ENCODE measurements at regions not wholly inside any gene's neighbourhood (a gene's known extent, or its start where the extent isn't known, plus 50 kb on each side); places are given as distances from the start of the nearest gene placed in this dataset.

DNA sequence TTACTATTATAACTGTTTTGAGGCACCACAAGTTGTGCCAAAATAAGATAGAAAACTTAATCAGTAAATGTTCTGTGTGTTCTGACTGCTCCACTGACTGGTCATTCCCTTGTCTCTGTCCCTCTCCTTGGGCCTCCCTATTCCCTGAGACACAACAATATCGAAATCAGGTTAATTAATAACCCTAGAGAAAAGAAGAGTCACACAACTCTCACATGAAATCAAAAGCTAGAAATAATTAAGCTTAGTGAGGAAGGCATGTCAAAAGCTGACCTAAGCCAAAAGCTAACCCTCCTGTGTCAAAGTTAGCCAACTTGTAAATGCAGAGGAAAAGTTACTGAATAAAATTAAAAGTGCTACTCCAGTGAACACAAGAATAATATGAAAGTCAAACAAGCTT, 53.8 kb upstream of the CCDC196 start:
- H3K36me3 ChIP-seq (ENCODE audit: control insufficient read depth, insufficient read depth, low read length, severe bottlenecking) = no peaks in the 10 kb centered on the region
- no peak overlapping the region for H3K9ac ChIP-seq (ENCODE audit: low read length)
- DNase-seq (ENCODE audit: low read depth) = no peak
- no peaks in the 10 kb centered on the region for H3K27me3 ChIP-seq (replicated peaks; ENCODE audit: control insufficient read depth, insufficient read depth, low read length)
- no peak overlapping the region for H3K4me3 ChIP-seq (ENCODE audit: low read length)
- no peaks in the 10 kb centered on the region for H3K4me1 ChIP-seq (ENCODE audit: control insufficient read depth, insufficient read depth, low read length)
- peaks cover 14% of the 10 kb centered on the region for H3K9me3 ChIP-seq (ENCODE audit: control insufficient read depth, low read length)

- DNase-seq (ENCODE audit: low read depth) = no peak
- H3K4me1 ChIP-seq (ENCODE audit: control insufficient read depth, insufficient read depth, low read length) = no peaks in the 10 kb centered on the region
- H3K27me3 ChIP-seq (replicated peaks; ENCODE audit: control insufficient read depth, insufficient read depth, low read length) = no peaks in the 10 kb centered on the region
- no peak overlapping the region for H3K4me3 ChIP-seq (ENCODE audit: low read length)
- peaks cover 34% of the 10 kb centered on the region for H3K9me3 ChIP-seq (ENCODE audit: control insufficient read depth, low read length)
- H3K9ac ChIP-seq (ENCODE audit: low read length) = no peak overlapping the region
- no peaks in the 10 kb centered on the region for H3K36me3 ChIP-seq (ENCODE audit: control insufficient read depth, insufficient read depth, low read length, severe bottlenecking)
Measured at GRCh38 chr14:66434464-66434863, 51.7 kb upstream of the CCDC196 start.

DNA sequence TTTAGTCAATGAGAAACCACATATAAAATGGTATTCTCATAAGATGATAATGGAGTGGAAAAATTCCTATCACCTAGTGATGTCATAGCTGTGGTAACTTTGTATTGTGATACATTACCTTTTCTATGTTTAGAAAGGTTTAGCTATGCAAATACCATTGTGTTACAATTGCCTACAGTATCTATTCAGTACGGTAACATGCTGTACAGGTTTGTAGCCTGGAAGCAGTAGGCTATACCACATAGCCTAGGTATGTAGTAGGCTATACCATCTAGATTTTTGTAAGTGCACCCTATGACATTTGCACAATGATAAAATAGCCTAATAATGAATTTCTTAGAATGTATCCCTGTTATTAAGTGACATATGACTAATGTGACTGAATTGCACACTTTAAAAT, 50.5 kb upstream of the CCDC196 start:
- Histone ChIP-seq H3K27me3 (replicated peaks; ENCODE audit: control insufficient read depth, insufficient read depth, low read length) (no peaks in the 10 kb centered on the region), H3K4me3 (ENCODE audit: low read length) (no peak overlapping the region), H3K9ac (ENCODE audit: low read length) (no peak overlapping the region), H3K9me3 (ENCODE audit: control insufficient read depth, low read length) (peaks cover 44% of the 10 kb centered on the region), H3K4me1 (ENCODE audit: control insufficient read depth, insufficient read depth, low read length) (no peaks in the 10 kb centered on the region), H3K36me3 (ENCODE audit: control insufficient read depth, insufficient read depth, low read length, severe bottlenecking) (no peaks in the 10 kb centered on the region)
- DNase-seq (ENCODE audit: low read depth) = no peak

Measured in adipocyte (in vitro differentiated cells).